HG03469 (cell line): ENCODE measurements at regions not wholly inside any gene's neighbourhood (a gene's known extent, or its start where the extent isn't known, plus 50 kb on each side); places are given as distances from the start of the nearest gene placed in this dataset.
A peak's percentile ranks its signal among the peaks of the same experiment; 100 is the strongest.

Experiments used
- ATAC-seq: cut with Tn5 transposase; IDR thresholded peaks from one replicate; pipeline ENCODE4 v1.9.1; 2021; ENCODE audit warnings: mild to moderate bottlenecking, moderate library complexity, moderate number of reproducible peaks; ENCODE audit not compliant: unreplicated experiment

DNA sequence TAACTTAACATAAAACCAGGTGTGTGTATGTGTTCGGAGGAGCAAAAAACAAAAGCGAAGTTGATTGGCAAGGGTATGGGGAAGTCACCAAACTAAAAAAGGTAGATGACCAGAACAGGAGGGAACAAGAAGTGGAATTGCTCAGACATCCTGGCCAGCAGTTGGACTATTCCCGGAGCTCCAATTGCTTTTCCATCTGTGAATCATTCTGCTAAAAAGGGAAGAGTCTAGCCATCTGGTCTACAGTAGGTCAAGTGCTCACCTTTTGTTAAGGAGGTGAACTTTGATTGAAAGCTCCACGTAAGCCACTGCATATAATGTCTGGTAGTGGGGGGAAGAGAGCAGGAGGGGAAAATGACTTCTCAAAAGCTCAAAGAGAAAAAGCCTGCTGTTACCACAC, 50.0 kb upstream of the BET1 start:
- no peak for ATAC-seq

- no peak for ATAC-seq
Measured at GRCh38 chr7:94055963-94056362, 51.8 kb upstream of the BET1 start.

DNA sequence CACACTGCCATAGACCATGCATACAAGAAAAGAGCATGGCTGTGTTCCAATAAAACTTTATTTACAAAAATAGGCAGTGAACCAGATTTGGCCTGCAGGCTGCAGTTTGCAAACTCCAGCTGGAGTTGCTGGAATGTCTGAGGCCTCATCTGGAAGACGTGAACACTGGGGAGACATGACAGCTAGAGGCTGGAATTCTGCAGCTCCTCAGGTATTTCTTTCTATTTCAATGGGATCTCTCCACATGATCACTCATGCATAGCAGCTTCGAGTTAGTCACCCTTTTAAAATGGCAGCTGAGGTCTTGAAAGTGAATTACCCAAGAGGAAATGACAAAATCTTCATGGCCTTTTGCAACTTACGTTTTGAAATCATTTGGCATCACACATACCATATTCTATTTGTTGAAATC, 52.6 kb upstream of the BET1 start:
- no peak for ATAC-seq

GRCh38 chr7:94057955-94058354, 53.8 kb upstream of the BET1 start:
- ATAC-seq, result no peak

- no peak for ATAC-seq
Measured at GRCh38 chr7:94059746-94060145, 55.6 kb upstream of the BET1 start.

- ATAC-seq, result peak; percentile 43
Measured at GRCh38 chr7:94060752-94061151, 56.6 kb upstream of the BET1 start.

GRCh38 chr7:94061326-94061725, 57.2 kb upstream of the BET1 start:
- no peak for ATAC-seq

- ATAC-seq, result no peak
Measured at GRCh38 chr7:94062372-94062771, 58.2 kb upstream of the BET1 start.

GRCh38 chr7:94064541-94065191, 60.5 kb upstream of the BET1 start:
- no peak for ATAC-seq

DNA sequence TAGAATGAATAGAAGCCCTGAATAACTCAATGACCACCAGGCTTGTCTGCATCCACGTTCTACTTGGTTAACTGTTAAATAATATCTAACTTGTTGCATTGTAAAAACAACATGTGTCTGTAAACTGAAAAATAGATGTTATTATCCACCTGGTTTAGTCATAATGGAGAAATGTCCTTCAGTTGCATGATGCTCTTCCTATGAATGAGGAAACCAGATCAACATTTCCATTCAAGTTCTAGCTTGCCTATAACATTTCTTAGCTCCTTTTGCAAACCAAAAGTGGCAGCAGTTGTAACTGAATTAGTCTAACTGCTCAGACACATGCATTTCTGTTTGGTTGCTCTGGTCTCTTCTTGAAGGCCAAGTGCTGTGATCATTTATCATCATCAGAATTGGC, 62.9 kb upstream of the BET1 start:
- no peak for ATAC-seq

- no peak for ATAC-seq
Measured at GRCh38 chr7:94067506-94067905, 63.4 kb upstream of the BET1 start.

- no peak for ATAC-seq
Measured at GRCh38 chr7:94069162-94069739, 65.1 kb upstream of the BET1 start.

DNA sequence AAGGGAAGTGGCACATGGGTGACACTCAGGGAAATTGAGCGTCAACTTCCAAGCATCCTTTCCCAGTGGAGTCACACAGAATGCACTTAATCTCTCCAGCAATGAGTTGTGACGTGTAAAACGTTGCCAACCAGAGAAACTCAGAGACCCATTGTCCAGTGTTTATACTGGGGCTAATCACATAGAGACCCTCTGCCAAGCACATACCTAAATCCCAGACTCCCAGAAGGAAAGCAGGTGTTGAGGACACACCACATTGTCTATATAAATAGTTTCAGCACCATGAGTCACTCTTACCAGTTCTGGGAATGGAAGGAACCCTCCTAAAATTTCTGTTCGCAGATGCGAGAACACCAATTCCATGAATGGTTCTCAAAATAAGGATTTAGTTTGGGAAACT, 76.4 kb upstream of the BET1 start:
- no peak for ATAC-seq

GRCh38 chr7:94082126-94082525, 78.0 kb upstream of the BET1 start:
- ATAC-seq, result no peak

GRCh38 chr7:94087664-94088352, 83.7 kb upstream of the BET1 start:
- ATAC-seq, result peak; percentile 95

DNA sequence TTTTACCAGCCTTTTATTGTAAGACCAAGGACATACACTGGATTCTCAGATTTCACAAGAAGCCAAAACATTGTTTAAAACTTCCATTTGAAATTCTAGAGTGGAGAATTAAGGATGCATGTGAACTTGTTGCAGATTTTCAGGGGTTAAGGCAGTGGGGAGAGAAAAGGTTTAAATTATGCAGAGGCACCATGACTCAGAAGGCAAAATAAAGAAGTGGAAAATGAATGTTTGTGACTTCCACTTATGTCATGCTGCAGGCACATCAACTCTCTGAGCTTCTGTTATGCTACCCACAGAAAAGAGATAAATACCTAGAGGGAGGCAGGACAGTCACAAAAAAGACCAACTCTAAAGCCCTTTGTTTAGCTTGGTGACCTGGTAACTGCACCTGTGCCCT, 84.4 kb upstream of the BET1 start:
- no peak for ATAC-seq

- ATAC-seq, result no peak
Measured at GRCh38 chr7:94089806-94090205, 85.7 kb upstream of the BET1 start.

DNA sequence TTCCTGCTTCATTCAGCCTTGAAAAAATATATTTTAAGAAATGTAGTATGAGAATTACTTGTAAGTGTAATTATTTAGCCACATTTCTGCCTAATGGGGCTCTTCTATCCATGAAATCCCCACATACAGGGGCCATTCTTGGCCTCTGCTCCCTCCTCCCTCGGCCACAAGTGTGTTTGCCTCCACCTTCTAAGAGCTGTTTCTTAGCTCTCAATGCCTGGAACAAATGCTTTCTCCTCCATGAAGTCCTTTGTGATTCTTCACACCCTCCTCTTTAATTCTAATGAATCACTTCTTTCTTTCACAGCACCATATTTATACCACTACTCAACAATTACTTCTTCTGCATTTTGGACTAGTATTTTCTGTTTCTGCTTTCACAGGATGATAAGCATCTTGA, 88.8 kb upstream of the BET1 start:
- ATAC-seq, result no peak

DNA sequence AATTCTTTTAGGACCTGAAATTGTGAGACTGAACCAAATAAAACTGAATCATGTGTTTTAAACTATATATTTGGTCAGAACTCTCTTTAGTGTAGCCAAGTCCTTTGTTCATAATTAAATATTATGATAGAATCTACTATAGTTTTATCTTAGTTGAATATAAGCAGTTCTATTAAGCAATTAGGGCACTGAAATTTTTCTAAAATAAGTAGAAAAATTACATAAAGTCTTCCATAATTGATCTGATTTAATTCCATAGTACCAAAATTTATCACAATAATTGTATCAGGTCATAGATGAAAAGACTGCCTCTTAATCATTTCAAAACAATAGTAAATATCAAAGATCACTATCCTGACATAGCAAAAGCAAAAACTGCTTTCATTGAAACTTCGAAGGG, 90.1 kb upstream of the BET1 start:
- no peak for ATAC-seq

- ATAC-seq, result no peak
Measured at GRCh38 chr7:94095316-94096009, 91.3 kb upstream of the BET1 start.

GRCh38 chr7:94099679-94100078, 95.5 kb upstream of the BET1 start:
- ATAC-seq, result no peak
